ENCODE measurements at regions not wholly inside any gene's neighbourhood (a gene's known extent, or its start where the extent isn't known, plus 50 kb on each side); places are given as distances from the start of the nearest gene placed in this dataset.
"Not testable (repeated sequence)": the region's sequence is repeated elsewhere in the genome, so short reads cannot be mapped to it uniquely, and the experiment has no call there.

DNA sequence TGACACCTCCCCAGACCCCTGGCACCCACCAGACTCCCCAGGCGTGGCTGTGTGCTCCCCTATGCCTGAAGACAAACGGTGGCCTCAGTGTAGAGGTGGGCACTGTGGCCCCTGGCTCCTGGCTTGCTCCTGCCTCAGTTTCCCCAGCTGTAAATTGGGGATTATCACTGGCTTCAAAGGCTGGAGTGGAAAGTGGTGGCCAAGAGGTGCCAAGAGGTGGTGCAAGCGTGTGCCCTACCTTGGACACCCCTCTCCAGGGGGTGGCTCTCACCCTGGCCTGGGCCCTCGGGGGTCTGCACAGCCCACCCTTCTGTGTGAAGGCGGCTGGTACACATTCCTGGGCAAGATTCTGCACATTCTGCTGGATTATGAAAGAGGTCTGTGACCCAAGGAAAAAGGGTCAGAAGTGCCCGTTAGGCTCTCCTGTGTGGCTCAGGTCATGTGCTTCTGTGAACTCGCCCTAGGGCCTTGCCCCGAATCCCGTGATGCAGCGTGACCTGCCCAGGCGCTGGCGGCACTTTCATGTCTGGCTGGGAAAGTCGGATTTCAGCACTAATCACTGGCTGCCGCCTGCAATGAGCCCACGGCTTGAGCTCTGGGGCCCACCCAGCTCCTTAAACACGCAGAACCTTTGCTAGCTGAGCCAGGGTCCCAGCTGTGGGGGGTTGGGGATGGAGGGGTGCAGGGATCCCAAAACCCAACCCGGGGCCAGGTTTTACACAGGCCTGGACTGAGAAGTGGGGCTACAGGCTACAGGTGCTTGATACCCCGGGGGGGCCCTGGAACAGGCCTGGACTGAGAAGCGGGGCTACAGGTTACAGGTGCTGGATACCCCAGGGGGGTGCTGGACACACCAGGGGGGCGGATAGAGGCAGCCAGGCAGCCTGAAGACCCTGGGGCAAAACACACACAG, 86.8 kb upstream of the METTL9 start:
- not testable (repeated sequence) for H3K27me3 ChIP-seq (ENCODE audit: control insufficient read depth in 4 of 4, insufficient read depth in 4 of 4, low read length in 3 of 4); H3K9ac ChIP-seq (ENCODE audit: low read depth in 1 of 2, low read length in 2 of 2); H3K4me3 ChIP-seq (ENCODE audit: low read depth in 1 of 3, low read length in 3 of 3); H3K9me3 ChIP-seq (ENCODE audit: control insufficient read depth in 4 of 4, low read length in 3 of 4); H3K36me3 ChIP-seq (ENCODE audit: control insufficient read depth in 4 of 4, insufficient read depth in 3 of 4, low read depth in 1 of 4, low read length in 3 of 4)
- peak; percentile 74 for DNase-seq (ENCODE audit: low spot score)
- Histone ChIP-seq H3K27ac (ENCODE audit: low read depth in 1 of 2, low read length in 2 of 2) (peak overlapping the region in 1 of 2 donors; percentile 15), H3K4me1 (ENCODE audit: control insufficient read depth in 4 of 4, insufficient read depth in 4 of 4, low read length in 3 of 4) (peaks cover 12 to 35% (median 24%) of the 10 kb centered on the region in 4 donors)
- TF ChIP-seq YY1 (IDR thresholded peaks at IDR 0.05) = peak; percentile 65
- peak in 1 of 2 donors; percentile 47 for TF ChIP-seq EGR1 (IDR thresholded peaks at IDR 0.05; ENCODE audit: low read depth in 2 of 2)
- TF ChIP-seq HNF4A (conservative IDR thresholded peaks at IDR 0.05) = peak; percentile 64 to 86
- TF ChIP-seq, protein P1, sequence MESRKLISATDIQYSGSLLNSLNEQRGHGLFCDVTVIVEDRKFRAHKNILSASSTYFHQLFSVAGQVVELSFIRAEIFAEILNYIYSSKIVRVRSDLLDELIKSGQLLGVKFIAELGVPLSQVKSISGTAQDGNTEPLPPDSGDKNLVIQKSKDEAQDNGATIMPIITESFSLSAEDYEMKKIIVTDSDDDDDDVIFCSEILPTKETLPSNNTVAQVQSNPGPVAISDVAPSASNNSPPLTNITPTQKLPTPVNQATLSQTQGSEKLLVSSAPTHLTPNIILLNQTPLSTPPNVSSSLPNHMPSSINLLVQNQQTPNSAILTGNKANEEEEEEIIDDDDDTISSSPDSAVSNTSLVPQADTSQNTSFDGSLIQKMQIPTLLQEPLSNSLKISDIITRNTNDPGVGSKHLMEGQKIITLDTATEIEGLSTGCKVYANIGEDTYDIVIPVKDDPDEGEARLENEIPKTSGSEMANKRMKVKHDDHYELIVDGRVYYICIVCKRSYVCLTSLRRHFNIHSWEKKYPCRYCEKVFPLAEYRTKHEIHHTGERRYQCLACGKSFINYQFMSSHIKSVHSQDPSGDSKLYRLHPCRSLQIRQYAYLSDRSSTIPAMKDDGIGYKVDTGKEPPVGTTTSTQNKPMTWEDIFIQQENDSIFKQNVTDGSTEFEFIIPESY (IDR thresholded peaks at IDR 0.05) = peak; percentile 85
- TF ChIP-seq, protein P2, sequence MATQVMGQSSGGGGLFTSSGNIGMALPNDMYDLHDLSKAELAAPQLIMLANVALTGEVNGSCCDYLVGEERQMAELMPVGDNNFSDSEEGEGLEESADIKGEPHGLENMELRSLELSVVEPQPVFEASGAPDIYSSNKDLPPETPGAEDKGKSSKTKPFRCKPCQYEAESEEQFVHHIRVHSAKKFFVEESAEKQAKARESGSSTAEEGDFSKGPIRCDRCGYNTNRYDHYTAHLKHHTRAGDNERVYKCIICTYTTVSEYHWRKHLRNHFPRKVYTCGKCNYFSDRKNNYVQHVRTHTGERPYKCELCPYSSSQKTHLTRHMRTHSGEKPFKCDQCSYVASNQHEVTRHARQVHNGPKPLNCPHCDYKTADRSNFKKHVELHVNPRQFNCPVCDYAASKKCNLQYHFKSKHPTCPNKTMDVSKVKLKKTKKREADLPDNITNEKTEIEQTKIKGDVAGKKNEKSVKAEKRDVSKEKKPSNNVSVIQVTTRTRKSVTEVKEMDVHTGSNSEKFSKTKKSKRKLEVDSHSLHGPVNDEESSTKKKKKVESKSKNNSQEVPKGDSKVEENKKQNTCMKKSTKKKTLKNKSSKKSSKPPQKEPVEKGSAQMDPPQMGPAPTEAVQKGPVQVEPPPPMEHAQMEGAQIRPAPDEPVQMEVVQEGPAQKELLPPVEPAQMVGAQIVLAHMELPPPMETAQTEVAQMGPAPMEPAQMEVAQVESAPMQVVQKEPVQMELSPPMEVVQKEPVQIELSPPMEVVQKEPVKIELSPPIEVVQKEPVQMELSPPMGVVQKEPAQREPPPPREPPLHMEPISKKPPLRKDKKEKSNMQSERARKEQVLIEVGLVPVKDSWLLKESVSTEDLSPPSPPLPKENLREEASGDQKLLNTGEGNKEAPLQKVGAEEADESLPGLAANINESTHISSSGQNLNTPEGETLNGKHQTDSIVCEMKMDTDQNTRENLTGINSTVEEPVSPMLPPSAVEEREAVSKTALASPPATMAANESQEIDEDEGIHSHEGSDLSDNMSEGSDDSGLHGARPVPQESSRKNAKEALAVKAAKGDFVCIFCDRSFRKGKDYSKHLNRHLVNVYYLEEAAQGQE (IDR thresholded peaks at IDR 0.05) = peak; percentile 75
- TF ChIP-seq RXRA (IDR thresholded peaks at IDR 0.05) = peak; percentile 97 to 98
- TF ChIP-seq NR2F2 (IDR thresholded peaks at IDR 0.05) = peak; percentile 60
- peak in 1 of 2 donors; percentile 11 for TF ChIP-seq RAD21 (IDR thresholded peaks at IDR 0.05)
- peak in 1 of 2 donors; percentile 35 for TF ChIP-seq JUND (IDR thresholded peaks at IDR 0.05)
- TF ChIP-seq SP1 (IDR thresholded peaks at IDR 0.05) = peak; percentile 53
- TF ChIP-seq, protein P3, sequence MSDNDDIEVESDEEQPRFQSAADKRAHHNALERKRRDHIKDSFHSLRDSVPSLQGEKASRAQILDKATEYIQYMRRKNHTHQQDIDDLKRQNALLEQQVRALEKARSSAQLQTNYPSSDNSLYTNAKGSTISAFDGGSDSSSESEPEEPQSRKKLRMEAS (IDR thresholded peaks at IDR 0.05) = peak; percentile 69
- WGBS = 48% methylated on average over 20 of the region's 20 CpGs

DNA sequence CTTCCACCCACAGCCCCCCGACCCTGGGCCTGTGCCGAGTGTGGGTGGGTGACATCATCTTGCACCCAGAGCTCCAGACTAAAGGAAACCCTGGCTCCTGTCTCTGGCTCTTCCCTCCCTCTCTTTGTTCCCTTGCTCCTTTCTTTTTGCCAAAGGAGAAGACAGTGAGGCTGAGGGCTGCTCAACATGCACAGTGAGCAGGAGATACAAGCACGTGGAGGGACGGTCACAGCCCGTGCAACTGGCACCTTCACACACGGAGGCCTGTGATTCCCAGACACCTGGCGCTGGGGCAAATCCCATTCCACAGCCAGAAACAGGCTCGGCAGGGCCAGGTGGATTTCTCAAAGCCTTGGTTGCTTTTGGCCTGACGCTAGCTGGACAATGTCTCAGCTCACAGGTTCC, 86.0 kb upstream of the METTL9 start:
- H3K9ac ChIP-seq (ENCODE audit: low read depth in 1 of 2, low read length in 2 of 2); DNase-seq (ENCODE audit: low spot score); H3K4me3 ChIP-seq (ENCODE audit: low read depth in 1 of 3, low read length in 3 of 3); H3K27ac ChIP-seq (ENCODE audit: low read depth in 1 of 2, low read length in 2 of 2); H3K9me3 ChIP-seq (ENCODE audit: control insufficient read depth in 4 of 4, low read length in 3 of 4); H3K27me3 ChIP-seq (ENCODE audit: control insufficient read depth in 4 of 4, insufficient read depth in 4 of 4, low read length in 3 of 4); H3K36me3 ChIP-seq (ENCODE audit: control insufficient read depth in 4 of 4, insufficient read depth in 3 of 4, low read depth in 1 of 4, low read length in 3 of 4): not testable (repeated sequence)
- H3K4me1 ChIP-seq (ENCODE audit: control insufficient read depth in 4 of 4, insufficient read depth in 4 of 4, low read length in 3 of 4) = peaks cover 12 to 35% (median 24%) of the 10 kb centered on the region in 4 donors
- WGBS = 62% methylated on average over 9 of the region's 9 CpGs

All from liver (tissue), 7 donors.